ENCODE measurements at regions not wholly inside any gene's neighbourhood (a gene's known extent, or its start where the extent isn't known, plus 50 kb on each side); places are given as distances from the start of the nearest gene placed in this dataset.

GRCh38 chr14:98137131-98138025, 1134.6 kb downstream of the BCL11B start:
- no peaks in the 10 kb centered on the region for H3K9me3 ChIP-seq (ENCODE audit: low read depth)
- no peaks in the 10 kb centered on the region for H3K36me3 ChIP-seq (replicated peaks; ENCODE audit: insufficient read depth, low read depth)
- no peak overlapping the region for H3K27ac ChIP-seq
- no peaks in the 10 kb centered on the region for H3K79me2 ChIP-seq
- 27% methylated on average over 13 of the region's 13 CpGs for WGBS (ENCODE audit: low lambda C conversion rate, missing lambda C conversion rate)
- H3K9me2 ChIP-seq (replicated peaks; ENCODE audit: insufficient read depth), result no peaks in the 10 kb centered on the region
- no peak overlapping the region for H3K4me3 ChIP-seq
- DNase-seq (ENCODE audit: low spot score), result no peak
- H3K4me1 ChIP-seq (ENCODE audit: insufficient read depth), result peaks cover 11% of the 10 kb centered on the region
- H3K4me2 ChIP-seq, result peak overlapping the region; percentile 65
- peaks cover 8% of the 10 kb centered on the region for H3K27me3 ChIP-seq
- H2AFZ ChIP-seq, result no peak overlapping the region
- H4K20me1 ChIP-seq (ENCODE audit: insufficient read depth, poor library complexity, severe bottlenecking), result no peaks in the 10 kb centered on the region
- TF ChIP-seq EZH2 (IDR thresholded peaks at IDR 0.05; ENCODE audit: borderline replicate concordance) (no peak), EZH2phosphoT487 (IDR thresholded peaks at IDR 0.05; ENCODE audit: low read depth, severe bottlenecking, unreplicated experiment) (no peak), CTCF (IDR thresholded peaks at IDR 0.05; ENCODE audit: poor library complexity) (no peak)

DNA sequence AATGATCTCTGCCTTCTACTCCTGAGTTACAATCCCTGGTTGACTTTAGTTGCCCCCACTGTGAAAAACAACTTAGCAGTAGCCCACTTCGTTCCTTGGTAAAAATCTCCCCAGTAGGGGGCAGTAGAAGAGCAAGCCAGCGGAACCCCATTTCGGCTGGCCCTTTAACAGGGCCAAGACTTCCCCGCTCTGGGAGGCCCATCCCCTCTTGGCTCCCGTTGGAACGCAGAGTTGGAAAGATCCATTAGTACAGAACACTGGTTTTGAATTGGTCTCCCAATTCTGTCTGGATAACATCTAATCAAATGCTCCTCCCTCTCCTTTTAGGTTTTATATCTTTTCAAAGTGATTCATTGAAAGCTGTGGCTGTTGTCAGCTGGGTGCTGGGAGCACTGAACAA, 1133.3 kb downstream of the BCL11B start:
- Histone ChIP-seq H3K36me3 (replicated peaks; ENCODE audit: insufficient read depth, low read depth) (no peaks in the 10 kb centered on the region), H4K20me1 (ENCODE audit: insufficient read depth, poor library complexity, severe bottlenecking) (no peaks in the 10 kb centered on the region), H3K4me3 (no peak overlapping the region), H3K9me3 (ENCODE audit: low read depth) (no peaks in the 10 kb centered on the region), H2AFZ (no peak overlapping the region), H3K79me2 (no peaks in the 10 kb centered on the region), H3K9me2 (replicated peaks; ENCODE audit: insufficient read depth) (no peaks in the 10 kb centered on the region), H3K4me1 (ENCODE audit: insufficient read depth) (peaks cover 11% of the 10 kb centered on the region), H3K4me2 (no peak overlapping the region), H3K27ac (no peak overlapping the region), H3K27me3 (peaks cover 8% of the 10 kb centered on the region)
- WGBS (ENCODE audit: low lambda C conversion rate, missing lambda C conversion rate), result 15% methylated on average over 6 of the region's 6 CpGs
- peak; percentile 55 for DNase-seq (ENCODE audit: low spot score)
- peak; percentile 58 for TF ChIP-seq CTCF (IDR thresholded peaks at IDR 0.05; ENCODE audit: poor library complexity)
- no peak for TF ChIP-seq EZH2phosphoT487 (IDR thresholded peaks at IDR 0.05; ENCODE audit: low read depth, severe bottlenecking, unreplicated experiment)
- no peak for TF ChIP-seq EZH2 (IDR thresholded peaks at IDR 0.05; ENCODE audit: borderline replicate concordance)

DNA sequence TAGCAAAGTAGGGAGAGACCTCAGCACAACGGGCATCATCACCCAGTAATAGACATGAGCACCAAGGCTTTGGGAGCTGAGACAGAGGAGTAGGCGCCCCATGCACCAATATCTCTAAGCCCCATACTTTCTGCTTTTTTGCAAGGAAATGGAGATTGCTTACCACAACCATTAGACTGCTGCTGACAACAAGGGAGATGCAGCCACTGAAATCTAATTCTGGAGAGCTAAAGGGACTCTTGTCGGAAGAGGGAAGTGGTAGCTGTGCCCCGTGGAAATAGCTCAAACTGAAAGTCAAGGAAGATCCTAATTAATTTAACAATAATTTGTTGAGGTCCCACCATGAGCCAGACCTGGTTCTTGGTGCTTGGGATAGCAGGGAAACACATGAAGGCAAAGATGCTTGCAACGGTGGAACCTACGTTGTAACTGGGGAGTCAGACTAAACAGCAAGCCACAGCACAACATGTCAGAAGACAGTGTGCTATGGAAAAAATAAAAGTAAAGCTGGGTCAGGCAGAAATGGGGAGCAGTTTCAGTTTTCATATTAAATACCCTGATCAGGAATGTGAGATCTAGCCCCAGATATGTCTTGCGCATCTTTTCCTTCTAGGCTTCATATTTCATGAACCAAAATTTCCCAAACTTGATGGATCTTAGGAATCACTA, 1131.0 kb downstream of the BCL11B start:
- Histone ChIP-seq H3K9me3 (ENCODE audit: low read depth) (no peaks in the 10 kb centered on the region), H3K36me3 (replicated peaks; ENCODE audit: insufficient read depth, low read depth) (no peaks in the 10 kb centered on the region), H3K4me3 (no peak overlapping the region), H3K79me2 (no peaks in the 10 kb centered on the region), H3K4me1 (ENCODE audit: insufficient read depth) (peaks cover 11% of the 10 kb centered on the region), H3K9me2 (replicated peaks; ENCODE audit: insufficient read depth) (no peaks in the 10 kb centered on the region), H3K27me3 (peaks cover 7% of the 10 kb centered on the region), H2AFZ (no peak overlapping the region), H3K27ac (no peak overlapping the region), H4K20me1 (ENCODE audit: insufficient read depth, poor library complexity, severe bottlenecking) (no peaks in the 10 kb centered on the region), H3K4me2 (no peak overlapping the region)
- DNase-seq (ENCODE audit: low spot score), result no peak
- TF ChIP-seq EZH2 (IDR thresholded peaks at IDR 0.05; ENCODE audit: borderline replicate concordance), result no peak
- no peak for TF ChIP-seq CTCF (IDR thresholded peaks at IDR 0.05; ENCODE audit: poor library complexity)
- TF ChIP-seq EZH2phosphoT487 (IDR thresholded peaks at IDR 0.05; ENCODE audit: low read depth, severe bottlenecking, unreplicated experiment), result no peak
- 90% methylated on average over 7 of the region's 7 CpGs for WGBS (ENCODE audit: low lambda C conversion rate, missing lambda C conversion rate)
